MM.1S (cell line): ENCODE measurements at regions not wholly inside any gene's neighbourhood (a gene's known extent, or its start where the extent isn't known, plus 50 kb on each side); places are given as distances from the start of the nearest gene placed in this dataset.

Experiments used
- DNase-seq: peaks from one replicate; pipeline ENCODE4 v3.0.0-alpha.2; 2015
- H2AFZ ChIP-seq: fragments of 300-600 bp; sonication (generic); 2 replicates; pipeline ENCODE4 v1.6.0; 2016; ENCODE audit warnings: antibody characterized with exemption, low read length
- H3F3A ChIP-seq: fragments of 300-600 bp; sonication (generic); 2 replicates; pipeline ENCODE4 v1.6.1; 2016; ENCODE audit warnings: mild to moderate bottlenecking, antibody characterized with exemption, low read length, moderate library complexity, mixed read lengths; ENCODE audit not compliant: insufficient read depth
- H3K27ac ChIP-seq: fragments of 300-600 bp; sonication (generic); 2 replicates; pipeline ENCODE4 v1.5.1; 2016; ENCODE audit warnings: mild to moderate bottlenecking, low read length
- H3K27me3 ChIP-seq: fragments of 300-600 bp; sonication (generic); replicated peaks from 2 replicates; pipeline ENCODE4 v1.6.0; 2016; ENCODE audit warnings: low read length; ENCODE audit not compliant: insufficient read depth
- H3K36me3 ChIP-seq: fragments of 300-600 bp; sonication (generic); replicated peaks from 2 replicates; pipeline ENCODE4 v1.6.1; 2016; ENCODE audit warnings: mild to moderate bottlenecking, low read length, mixed read lengths; ENCODE audit not compliant: insufficient read depth
- H3K4me1 ChIP-seq: fragments of 300-600 bp; sonication (generic); 2 replicates; pipeline ENCODE4 v1.6.1; 2016; ENCODE audit warnings: low read length, mixed read lengths
- H3K4me2 ChIP-seq: fragments of 300-600 bp; sonication (generic); 2 replicates; pipeline ENCODE4 v1.6.0; 2016; ENCODE audit warnings: low read depth, low read length
- H3K4me3 ChIP-seq: fragments of 300-600 bp; sonication (generic); 2 replicates; pipeline ENCODE4 v1.5.1; 2016; ENCODE audit warnings: low read length, mixed read lengths
- H3K79me2 ChIP-seq: fragments of 300-600 bp; sonication (generic); 2 replicates; pipeline ENCODE4 v1.6.1; 2016; ENCODE audit warnings: mixed run types, low read length, mixed read lengths
- H3K9ac ChIP-seq: fragments of 300-600 bp; sonication (generic); 2 replicates; pipeline ENCODE4 v1.6.1; 2016; ENCODE audit warnings: low read length, mixed read lengths
- H3K9me2 ChIP-seq: fragments of 300-600 bp; sonication (generic); replicated peaks from 2 replicates; pipeline ENCODE4 v1.6.1; 2016; ENCODE audit warnings: mild to moderate bottlenecking, low read length, mixed read lengths; ENCODE audit not compliant: insufficient read depth
- H3K9me3 ChIP-seq: fragments of 300-600 bp; sonication (generic); replicated peaks from 2 replicates; pipeline ENCODE4 v1.6.1; 2016; ENCODE audit warnings: mild to moderate bottlenecking, low read length, mixed read lengths; ENCODE audit not compliant: insufficient read depth
- H4K20me1 ChIP-seq: fragments of 300-600 bp; sonication (generic); 2 replicates; pipeline ENCODE4 v1.6.1; 2016; ENCODE audit warnings: mild to moderate bottlenecking, low read length, moderate library complexity, mixed read lengths; ENCODE audit not compliant: insufficient read depth
- EZH2 ChIP-seq: fragments of 300-600 bp; sonication (generic); optimal IDR thresholded peaks from 2 replicates; pipeline ENCODE3; 2017; ENCODE audit warnings: low read depth, mild to moderate bottlenecking, antibody characterized with exemption, low read length, mixed read lengths
- EZH2phosphoT487 ChIP-seq: fragments of 300-600 bp; sonication (generic); IDR thresholded peaks from 2 replicates; pipeline ENCODE4 v1.6.1; 2018; ENCODE audit warnings: antibody characterized with exemption, low read length
- TF ChIP-seq, protein P1 (sequence below): fragments of 300-600 bp; sonication (generic); IDR thresholded peaks from 2 replicates; pipeline ENCODE4 v1.5.1; 2016; ENCODE audit warnings: antibody characterized with exemption, low read length, mixed read lengths

DNA sequence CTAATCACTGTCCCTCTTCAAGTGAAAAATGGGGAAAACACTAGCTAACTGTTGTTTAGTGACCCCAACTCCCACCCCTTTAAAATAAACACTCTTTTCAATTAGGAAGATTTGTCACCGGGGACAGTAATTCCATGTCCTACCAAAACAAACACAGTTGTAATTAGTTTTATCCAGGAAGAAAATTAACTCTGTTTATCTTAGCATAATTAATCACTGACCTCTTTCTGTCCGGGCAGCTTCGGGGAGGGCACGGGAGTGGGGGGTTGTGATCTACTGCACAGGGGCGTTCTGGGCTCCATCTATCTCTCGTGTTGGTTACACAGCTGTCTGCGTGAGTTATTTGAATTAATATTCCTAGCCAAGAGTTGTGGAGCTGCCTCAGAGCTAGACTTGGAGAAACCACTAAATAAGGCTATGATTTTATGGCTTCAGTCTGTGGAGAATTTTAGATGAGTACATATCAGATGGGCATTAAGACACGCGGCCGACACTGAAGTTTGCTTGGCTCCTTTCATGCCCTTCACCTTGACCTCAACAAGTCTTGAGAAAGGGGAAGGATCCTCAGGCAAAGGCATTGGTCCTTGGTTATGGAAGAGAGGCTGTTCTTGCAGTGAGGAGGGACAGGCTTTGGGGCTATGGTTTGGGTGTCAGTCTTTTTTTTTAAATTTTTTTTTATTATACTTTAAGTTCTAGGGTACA lies 102.0 kb upstream of the TRABD2B start:
- Histone ChIP-seq H3K9me3 (no peaks in the 10 kb centered on the region), H3K79me2 (no peaks in the 10 kb centered on the region), H3K4me3 (no peak overlapping the region), H3K27ac (no peak overlapping the region), H3K27me3 (no peaks in the 10 kb centered on the region), H3K9ac (no peak overlapping the region), H3K36me3 (no peaks in the 10 kb centered on the region), H3K4me2 (no peak overlapping the region), H3K9me2 (no peaks in the 10 kb centered on the region), H3K4me1 (no peaks in the 10 kb centered on the region), H3F3A (peaks cover under 1% of the 10 kb centered on the region), H2AFZ (no peak overlapping the region), H4K20me1 (no peaks in the 10 kb centered on the region)
- TF ChIP-seq EZH2, result no peak
- TF ChIP-seq EZH2phosphoT487, result no peak
- TF ChIP-seq, protein P1, sequence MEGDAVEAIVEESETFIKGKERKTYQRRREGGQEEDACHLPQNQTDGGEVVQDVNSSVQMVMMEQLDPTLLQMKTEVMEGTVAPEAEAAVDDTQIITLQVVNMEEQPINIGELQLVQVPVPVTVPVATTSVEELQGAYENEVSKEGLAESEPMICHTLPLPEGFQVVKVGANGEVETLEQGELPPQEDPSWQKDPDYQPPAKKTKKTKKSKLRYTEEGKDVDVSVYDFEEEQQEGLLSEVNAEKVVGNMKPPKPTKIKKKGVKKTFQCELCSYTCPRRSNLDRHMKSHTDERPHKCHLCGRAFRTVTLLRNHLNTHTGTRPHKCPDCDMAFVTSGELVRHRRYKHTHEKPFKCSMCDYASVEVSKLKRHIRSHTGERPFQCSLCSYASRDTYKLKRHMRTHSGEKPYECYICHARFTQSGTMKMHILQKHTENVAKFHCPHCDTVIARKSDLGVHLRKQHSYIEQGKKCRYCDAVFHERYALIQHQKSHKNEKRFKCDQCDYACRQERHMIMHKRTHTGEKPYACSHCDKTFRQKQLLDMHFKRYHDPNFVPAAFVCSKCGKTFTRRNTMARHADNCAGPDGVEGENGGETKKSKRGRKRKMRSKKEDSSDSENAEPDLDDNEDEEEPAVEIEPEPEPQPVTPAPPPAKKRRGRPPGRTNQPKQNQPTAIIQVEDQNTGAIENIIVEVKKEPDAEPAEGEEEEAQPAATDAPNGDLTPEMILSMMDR, result no peak
- DNase-seq, result no peak

DNA sequence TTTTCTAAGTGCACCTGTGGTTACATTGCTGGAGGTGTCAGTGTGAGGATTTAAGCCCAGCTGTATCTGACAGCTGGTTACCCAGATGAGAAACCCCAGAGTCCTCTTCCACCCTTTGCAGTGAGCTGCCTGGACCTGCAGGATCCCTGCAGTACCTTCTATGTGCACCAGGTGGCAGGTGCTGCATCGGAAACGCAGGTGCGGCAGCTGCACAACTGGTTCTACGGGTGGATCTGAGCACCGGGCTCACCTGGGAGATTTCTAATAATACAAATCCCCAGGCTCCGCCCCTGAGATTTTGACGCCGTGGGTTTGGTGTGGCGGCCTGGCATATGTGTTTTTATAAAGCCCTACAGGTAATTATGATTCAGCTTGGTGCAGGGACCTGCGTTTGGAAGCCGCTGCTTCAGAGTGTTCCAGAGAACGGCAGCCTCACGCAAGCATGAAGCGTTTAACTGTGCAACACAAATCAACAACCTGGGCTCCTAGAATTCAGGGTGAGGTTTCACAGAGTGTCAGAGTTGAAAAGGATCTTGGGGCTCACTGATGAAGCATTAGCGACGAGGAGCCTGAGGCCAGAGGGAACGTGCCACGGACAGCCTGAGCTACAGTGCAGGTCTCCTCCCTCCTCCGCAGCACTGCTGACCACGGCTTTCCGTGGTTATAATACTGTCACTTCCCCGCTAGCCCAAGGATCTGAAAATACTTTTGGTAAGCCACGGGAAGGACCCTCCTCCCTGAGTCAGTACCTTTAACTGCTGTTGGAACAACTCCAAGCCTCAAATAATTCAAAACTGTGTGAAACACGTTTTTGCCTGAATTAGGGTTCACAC lies 96.7 kb upstream of the TRABD2B start:
- peak overlapping the region; percentile 75 for H3K4me2 ChIP-seq
- H3K9me2 ChIP-seq, result no peaks in the 10 kb centered on the region
- H4K20me1 ChIP-seq, result no peaks in the 10 kb centered on the region
- H3K27me3 ChIP-seq, result no peaks in the 10 kb centered on the region
- no peaks in the 10 kb centered on the region for H3K9me3 ChIP-seq
- H3K4me3 ChIP-seq, result peak overlapping the region; percentile 40
- H3K9ac ChIP-seq, result peak overlapping the region; percentile 25; the same call in 1 of the 2 replicates
- no peaks in the 10 kb centered on the region for H3K4me1 ChIP-seq
- H3K36me3 ChIP-seq, result no peaks in the 10 kb centered on the region
- H3K79me2 ChIP-seq, result no peaks in the 10 kb centered on the region
- peak overlapping the region; percentile 40; the same call in 1 of the 2 replicates for H3K27ac ChIP-seq
- H2AFZ ChIP-seq, result peak overlapping the region; percentile 70
- no peak for TF ChIP-seq EZH2phosphoT487
- TF ChIP-seq, protein P1, result peak; percentile 94
- TF ChIP-seq EZH2, result no peak
- DNase-seq, result peak; percentile 90
- H3F3A ChIP-seq, result peaks cover 6% of the 10 kb centered on the region

DNA sequence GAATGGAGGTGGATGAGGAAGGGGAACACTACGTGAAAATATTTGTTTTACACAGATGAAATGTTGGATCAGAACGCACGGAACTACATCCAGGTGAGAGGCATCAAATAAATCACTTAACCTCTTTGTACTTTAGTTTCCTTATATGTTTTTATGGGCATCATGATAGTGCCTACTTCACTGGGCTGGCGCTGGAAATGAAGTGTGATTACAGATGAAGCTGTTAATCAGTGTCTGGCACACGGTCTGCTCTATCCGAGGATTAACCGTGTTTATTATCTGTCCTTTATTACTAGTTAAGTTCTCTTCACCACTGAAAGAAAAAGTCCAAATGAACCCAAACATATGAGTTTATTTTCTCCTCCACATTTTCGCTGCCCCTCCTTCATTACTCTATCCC lies 96.0 kb upstream of the TRABD2B start:
- no peak overlapping the region for H2AFZ ChIP-seq
- no peak overlapping the region for H3K4me3 ChIP-seq
- H3K79me2 ChIP-seq, result no peaks in the 10 kb centered on the region
- TF ChIP-seq EZH2 (no peak), EZH2phosphoT487 (no peak)
- no peaks in the 10 kb centered on the region for H3K36me3 ChIP-seq
- no peaks in the 10 kb centered on the region for H3K4me1 ChIP-seq
- no peaks in the 10 kb centered on the region for H3K27me3 ChIP-seq
- H4K20me1 ChIP-seq, result no peaks in the 10 kb centered on the region; the same call in 1 of the 2 replicates
- H3K9me2 ChIP-seq, result no peaks in the 10 kb centered on the region
- H3K9ac ChIP-seq, result no peak overlapping the region
- DNase-seq, result no peak
- H3F3A ChIP-seq, result peaks cover 6% of the 10 kb centered on the region
- H3K9me3 ChIP-seq, result no peaks in the 10 kb centered on the region
- H3K27ac ChIP-seq, result no peak overlapping the region
- no peak overlapping the region for H3K4me2 ChIP-seq

DNA sequence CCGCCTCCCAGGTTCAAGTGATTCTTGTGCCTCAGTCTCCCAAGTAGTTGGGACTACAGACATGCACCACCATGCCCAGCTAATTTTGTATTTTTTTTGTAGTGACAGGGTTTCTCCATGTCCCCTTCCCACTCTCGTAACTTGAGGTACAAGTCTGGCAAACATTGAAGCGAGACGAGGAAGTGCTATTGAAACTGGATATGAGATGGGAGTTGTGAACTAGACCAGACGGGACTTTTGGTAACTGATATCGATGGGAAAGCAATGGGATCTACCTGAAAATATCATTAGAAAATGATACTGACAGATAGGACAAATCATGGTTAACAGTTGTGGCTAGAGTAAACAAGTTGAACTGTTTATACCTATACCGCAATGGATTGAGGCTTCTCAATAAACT lies 95.2 kb upstream of the TRABD2B start:
- no peaks in the 10 kb centered on the region for H3K9me2 ChIP-seq
- H3K4me2 ChIP-seq, result no peak overlapping the region
- no peaks in the 10 kb centered on the region for H3K4me1 ChIP-seq
- TF ChIP-seq, protein P1, result no peak
- TF ChIP-seq EZH2phosphoT487 (no peak), EZH2 (no peak)
- no peak for DNase-seq
- no peak overlapping the region for H3K27ac ChIP-seq
- no peak overlapping the region for H3K9ac ChIP-seq
- H3K36me3 ChIP-seq, result no peaks in the 10 kb centered on the region
- no peaks in the 10 kb centered on the region for H3K27me3 ChIP-seq
- H2AFZ ChIP-seq, result no peak overlapping the region
- H3K9me3 ChIP-seq, result no peaks in the 10 kb centered on the region
- H4K20me1 ChIP-seq, result no peaks in the 10 kb centered on the region; the same call in 1 of the 2 replicates
- no peak overlapping the region for H3K4me3 ChIP-seq
- H3F3A ChIP-seq, result peaks cover 6% of the 10 kb centered on the region
- H3K79me2 ChIP-seq, result no peaks in the 10 kb centered on the region
